Endothelial cell (in vitro differentiated cells): ENCODE measurements at regions not wholly inside any gene's neighbourhood (a gene's known extent, or its start where the extent isn't known, plus 50 kb on each side); places are given as distances from the start of the nearest gene placed in this dataset.

Experiments
- DNase-seq: peaks from one replicate; pipeline ENCODE4 v3.0.0; 2021; ENCODE audit warnings: low spot score
- H3K27ac Mint-ChIP-seq: one replicate; pipeline ENCODE4 v1.8.0; 2021; ENCODE audit warnings: mixed read lengths, inconsistent platforms; ENCODE audit not compliant: unreplicated experiment
- H3K27me3 Mint-ChIP-seq: one replicate; pipeline ENCODE4 v1.8.0; 2021; ENCODE audit warnings: mild to moderate bottlenecking, moderate library complexity, mixed read lengths, inconsistent platforms; ENCODE audit not compliant: unreplicated experiment
- H3K36me3 Mint-ChIP-seq: one replicate; pipeline ENCODE4 v1.8.0; 2021; ENCODE audit warnings: mild to moderate bottlenecking, low read depth, mixed read lengths, inconsistent platforms; ENCODE audit not compliant: unreplicated experiment
- H3K4me1 Mint-ChIP-seq: one replicate; pipeline ENCODE4 v1.8.0; 2021; ENCODE audit warnings: mild to moderate bottlenecking, mixed read lengths, inconsistent platforms; ENCODE audit not compliant: unreplicated experiment
- H3K4me3 Mint-ChIP-seq: one replicate; pipeline ENCODE4 v1.8.0; 2021; ENCODE audit warnings: mild to moderate bottlenecking, mixed read lengths, inconsistent platforms; ENCODE audit not compliant: unreplicated experiment
- H3K9me3 Mint-ChIP-seq: one replicate; pipeline ENCODE4 v1.8.0; 2021; ENCODE audit warnings: mixed read lengths, inconsistent platforms; ENCODE audit not compliant: unreplicated experiment
- CTCF ChIP-seq: fragments of 200-600 bp; sonication (generic); IDR thresholded peaks from one replicate; pipeline ENCODE4 v1.5.0; 2021; ENCODE audit warnings: antibody characterized with exemption; ENCODE audit not compliant: unreplicated experiment

- Mint-ChIP-seq H3K9me3 (peaks cover 3% of the 10 kb centered on the region), H3K27ac (no peak overlapping the region), H3K4me3 (no peak overlapping the region), H3K4me1 (peaks cover 10% of the 10 kb centered on the region), H3K36me3 (no peaks in the 10 kb centered on the region), H3K27me3 (no peaks in the 10 kb centered on the region)
- TF ChIP-seq CTCF: no peak
- DNase-seq: no peak
Observed at GRCh38 chr5:96264047-96264446, 169.0 kb downstream of the PCSK1 start.

- Mint-ChIP-seq H3K4me3 (no peak overlapping the region), H3K4me1 (peaks cover 14% of the 10 kb centered on the region)
- DNase-seq: no peak
Observed at GRCh38 chr5:96262105-96262504, 170.9 kb downstream of the PCSK1 start.

GRCh38 chr5:96260009-96260408, 173.0 kb downstream of the PCSK1 start:
- Mint-ChIP-seq H3K4me1 (peaks cover 14% of the 10 kb centered on the region), H3K27ac (no peak overlapping the region), H3K9me3 (no peaks in the 10 kb centered on the region), H3K36me3 (no peaks in the 10 kb centered on the region), H3K27me3 (no peaks in the 10 kb centered on the region), H3K4me3 (no peak overlapping the region)
- no peak for TF ChIP-seq CTCF
- no peak for DNase-seq

More at GRCh38 chr5:96262105-96262504, 170.9 kb downstream of the PCSK1 start:
- no peak for TF ChIP-seq CTCF
- Mint-ChIP-seq H3K27ac (no peak overlapping the region), H3K36me3 (no peaks in the 10 kb centered on the region), H3K27me3 (no peaks in the 10 kb centered on the region), H3K9me3 (no peaks in the 10 kb centered on the region)

- Mint-ChIP-seq H3K36me3 (no peaks in the 10 kb centered on the region), H3K27me3 (no peaks in the 10 kb centered on the region), H3K9me3 (no peaks in the 10 kb centered on the region), H3K27ac (no peak overlapping the region), H3K4me1 (peaks cover 14% of the 10 kb centered on the region), H3K4me3 (no peak overlapping the region)
- no peak for DNase-seq
- no peak for TF ChIP-seq CTCF
Observed at GRCh38 chr5:96259151-96259772, 173.8 kb downstream of the PCSK1 start.

- TF ChIP-seq CTCF: no peak
- Mint-ChIP-seq H3K4me1 (peaks cover 14% of the 10 kb centered on the region), H3K36me3 (no peaks in the 10 kb centered on the region), H3K27me3 (no peaks in the 10 kb centered on the region), H3K4me3 (no peak overlapping the region), H3K9me3 (no peaks in the 10 kb centered on the region), H3K27ac (no peak overlapping the region)
- DNase-seq: no peak
Observed at GRCh38 chr5:96258692-96259091, 174.4 kb downstream of the PCSK1 start.
